ENCODE measurements at regions not wholly inside any gene's neighbourhood (a gene's known extent, or its start where the extent isn't known, plus 50 kb on each side); places are given as distances from the start of the nearest gene placed in this dataset.

DNA sequence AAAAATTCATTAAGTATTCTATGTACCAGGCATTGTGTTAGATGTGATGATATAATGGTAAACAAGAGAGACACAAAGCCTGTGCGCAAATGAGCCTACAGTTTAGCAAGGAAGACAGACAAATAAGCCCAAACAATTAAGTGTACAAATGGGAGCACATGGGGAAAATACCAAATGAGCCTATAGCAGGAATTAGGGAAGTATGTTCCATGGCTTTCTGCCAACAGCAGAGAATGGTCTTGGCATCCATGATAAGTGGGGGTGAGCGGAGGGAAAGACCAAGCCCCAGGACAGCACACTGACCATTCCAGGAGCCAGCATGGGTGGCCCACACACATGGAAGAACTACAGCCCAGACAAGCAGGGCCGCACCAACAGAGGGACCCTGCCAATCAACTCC lies 369.7 kb downstream of the DEPDC1B start (continued):
- TF ChIP-seq PML (IDR thresholded peaks at IDR 0.05; ENCODE audit: low read length) (no peak), RB1 (IDR thresholded peaks at IDR 0.05; ENCODE audit: borderline replicate concordance) (no peak), LARP7 (IDR thresholded peaks at IDR 0.05) (no peak)

DNA sequence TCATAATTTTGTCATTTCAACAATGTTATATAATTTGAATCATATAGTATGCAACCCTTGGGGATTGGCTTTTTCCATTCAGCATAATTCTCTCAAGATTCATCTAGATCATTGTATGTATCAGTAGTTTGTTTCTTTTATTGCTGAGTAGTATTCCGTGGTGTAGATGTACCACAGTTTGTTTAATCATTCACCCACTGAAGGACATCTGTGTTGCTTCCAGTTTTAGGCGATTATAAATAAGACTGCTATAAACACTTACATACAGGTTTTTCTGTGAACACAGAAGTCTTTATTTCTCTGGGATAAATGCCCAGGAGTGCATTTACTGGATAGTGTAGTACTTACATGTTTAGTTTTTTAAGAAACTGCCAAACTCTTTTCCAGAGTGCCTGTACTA lies 374.1 kb downstream of the DEPDC1B start:
- SMC1A ChIA-PET (ENCODE audit: uncharacterized antibody, unreplicated experiment) = no interaction called here
- DNase-seq (ENCODE audit: low read depth, low spot score) (no peak), FAIRE-seq (no peak), ATAC-seq (no peak)
- no peaks in the 10 kb centered on the region; the same call in 2 of the 3 replicates for H3K9me3 ChIP-seq (replicated peaks; ENCODE audit: control insufficient read depth, insufficient read depth, low read length)
- H3K4me1 ChIP-seq (ENCODE audit: control insufficient read depth, insufficient read depth, low read length) = no peaks in the 10 kb centered on the region
- intact Hi-C loops (cut with micrococcal nuclease; ENCODE audit: unreplicated experiment) = no loop called here
- H3K79me2 ChIP-seq (ENCODE audit: control insufficient read depth, insufficient read depth, low read length) = no peaks in the 10 kb centered on the region
- H2AFZ ChIP-seq (ENCODE audit: control insufficient read depth, low read depth, low read length) = no peak overlapping the region
- no peak overlapping the region for H3K9ac ChIP-seq (ENCODE audit: control insufficient read depth, insufficient read depth, low read length)
- RAD21 ChIA-PET (ENCODE audit: unreplicated experiment) = no interaction called here
- TF ChIP-seq CHD2 (IDR thresholded peaks at IDR 0.05; ENCODE audit: borderline replicate concordance, low read depth, low read length) = no peak
- no peak for TF ChIP-seq ZNF24 (IDR thresholded peaks at IDR 0.05)
- TF ChIP-seq BMI1 (IDR thresholded peaks at IDR 0.05; ENCODE audit: borderline replicate concordance) = no peak
- no peak for TF ChIP-seq TCF3 (IDR thresholded peaks at IDR 0.05; ENCODE audit: borderline replicate concordance, insufficient read depth, low read depth, low read length)
- TF ChIP-seq, protein P1, sequence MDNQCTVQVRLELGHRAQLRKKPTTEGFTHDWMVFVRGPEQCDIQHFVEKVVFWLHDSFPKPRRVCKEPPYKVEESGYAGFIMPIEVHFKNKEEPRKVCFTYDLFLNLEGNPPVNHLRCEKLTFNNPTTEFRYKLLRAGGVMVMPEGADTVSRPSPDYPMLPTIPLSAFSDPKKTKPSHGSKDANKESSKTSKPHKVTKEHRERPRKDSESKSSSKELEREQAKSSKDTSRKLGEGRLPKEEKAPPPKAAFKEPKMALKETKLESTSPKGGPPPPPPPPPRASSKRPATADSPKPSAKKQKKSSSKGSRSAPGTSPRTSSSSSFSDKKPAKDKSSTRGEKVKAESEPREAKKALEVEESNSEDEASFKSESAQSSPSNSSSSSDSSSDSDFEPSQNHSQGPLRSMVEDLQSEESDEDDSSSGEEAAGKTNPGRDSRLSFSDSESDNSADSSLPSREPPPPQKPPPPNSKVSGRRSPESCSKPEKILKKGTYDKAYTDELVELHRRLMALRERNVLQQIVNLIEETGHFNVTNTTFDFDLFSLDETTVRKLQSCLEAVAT (IDR thresholded peaks at IDR 0.05) = no peak
- TF ChIP-seq MYB (IDR thresholded peaks at IDR 0.05; ENCODE audit: borderline replicate concordance, low read depth, low read length) = no peak
- no peak for TF ChIP-seq IKZF2 (IDR thresholded peaks at IDR 0.05)
- TF ChIP-seq, protein P2, sequence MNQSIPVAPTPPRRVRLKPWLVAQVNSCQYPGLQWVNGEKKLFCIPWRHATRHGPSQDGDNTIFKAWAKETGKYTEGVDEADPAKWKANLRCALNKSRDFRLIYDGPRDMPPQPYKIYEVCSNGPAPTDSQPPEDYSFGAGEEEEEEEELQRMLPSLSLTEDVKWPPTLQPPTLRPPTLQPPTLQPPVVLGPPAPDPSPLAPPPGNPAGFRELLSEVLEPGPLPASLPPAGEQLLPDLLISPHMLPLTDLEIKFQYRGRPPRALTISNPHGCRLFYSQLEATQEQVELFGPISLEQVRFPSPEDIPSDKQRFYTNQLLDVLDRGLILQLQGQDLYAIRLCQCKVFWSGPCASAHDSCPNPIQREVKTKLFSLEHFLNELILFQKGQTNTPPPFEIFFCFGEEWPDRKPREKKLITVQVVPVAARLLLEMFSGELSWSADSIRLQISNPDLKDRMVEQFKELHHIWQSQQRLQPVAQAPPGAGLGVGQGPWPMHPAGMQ (IDR thresholded peaks at IDR 0.05; ENCODE audit: borderline replicate concordance) = no peak
- no peak for TF ChIP-seq EGR1 (IDR thresholded peaks at IDR 0.05; ENCODE audit: borderline replicate concordance in 1 of 2, low read depth in 2 of 2, low read length in 2 of 2)
- TF ChIP-seq RB1 (IDR thresholded peaks at IDR 0.05; ENCODE audit: borderline replicate concordance) = no peak
- TF ChIP-seq KDM1A (IDR thresholded peaks at IDR 0.05; ENCODE audit: borderline replicate concordance) = no peak
- TF ChIP-seq RCOR1 (conservative IDR thresholded peaks at IDR 0.05; ENCODE audit: low read depth, low read length) = no peak
- TF ChIP-seq NR2F1 (conservative IDR thresholded peaks at IDR 0.05) = no peak
- TF ChIP-seq ESRRA (IDR thresholded peaks at IDR 0.05; ENCODE audit: low read length) = no peak
- TF ChIP-seq BACH1 (IDR thresholded peaks at IDR 0.05; ENCODE audit: borderline replicate concordance) = no peak
- no peaks in the 10 kb centered on the region for H3K36me3 ChIP-seq (ENCODE audit: control insufficient read depth in 2 of 2, insufficient read depth in 2 of 2, low read length in 1 of 2)
- H3K27me3 ChIP-seq (replicated peaks in 1 of 2; ENCODE audit: control insufficient read depth in 2 of 2, insufficient read depth in 2 of 2, low read length in 1 of 2) = no peaks in the 10 kb centered on the region
- POLR2A ChIA-PET = no interaction called here
- no peaks in the 10 kb centered on the region for H4K20me1 ChIP-seq (ENCODE audit: control insufficient read depth, insufficient read depth)
- no TSS peak for BruUV-seq (replicated peaks)
- H3K27ac ChIP-seq (ENCODE audit: control insufficient read depth, insufficient read depth) = no peak overlapping the region
- no peak overlapping the region for H3K4me2 ChIP-seq (ENCODE audit: control insufficient read depth, insufficient read depth)
- in situ Hi-C loops (cut with MboI) = no loop called here
- no peak overlapping the region for H3K4me3 ChIP-seq
- CTCF ChIA-PET = no interaction called here
- 64% methylated on average over 2 of the region's 2 CpGs for WGBS (ENCODE audit: insufficient coverage, insufficient replicate concordance, low lambda C conversion rate, missing lambda C conversion rate)
